Nephron (organoid): ENCODE measurements at regions not wholly inside any gene's neighbourhood (a gene's known extent, or its start where the extent isn't known, plus 50 kb on each side); places are given as distances from the start of the nearest gene placed in this dataset.
"Not testable (repeated sequence)": the region's sequence is repeated elsewhere in the genome, so short reads cannot be mapped to it uniquely, and the experiment has no call there.

ENCODE experiments used
- H3K27ac Mint-ChIP-seq, 3 experiments: 2 replicates each; pipeline ENCODE4 v1.8.0; 2020; ENCODE audit warnings: mixed read lengths in 3 of 3, mild to moderate bottlenecking in 2 of 3, moderate library complexity in 1 of 3
- H3K27me3 Mint-ChIP-seq: 2 replicates; pipeline ENCODE4 v1.8.0; 2021; ENCODE audit warnings: low read depth, mild to moderate bottlenecking, moderate library complexity, mixed read lengths
- H3K36me3 Mint-ChIP-seq: 2 replicates; pipeline ENCODE4 v1.8.0; 2020; ENCODE audit warnings: low read depth, mixed read lengths
- H3K4me1 Mint-ChIP-seq: 2 replicates; pipeline ENCODE4 v1.8.0; 2020; ENCODE audit warnings: mixed read lengths
- H3K4me3 Mint-ChIP-seq, 3 experiments: 2 replicates each; pipeline ENCODE4 v1.8.0; 2020; ENCODE audit warnings: mild to moderate bottlenecking in 3 of 3, mixed read lengths in 3 of 3, moderate library complexity in 2 of 3
- H3K9me3 Mint-ChIP-seq: 2 replicates; pipeline ENCODE4 v1.8.0; 2020; ENCODE audit warnings: mixed read lengths
- CTCF ChIP-seq, 3 experiments: fragments of 200-600 bp; sonication (generic); IDR thresholded peaks; one replicate each; pipeline ENCODE4 v1.5.0; 2021; ENCODE audit warnings: antibody characterized with exemption in 3 of 3; ENCODE audit not compliant: unreplicated experiment in 3 of 3

- H3K9me3 Mint-ChIP-seq, H3K27ac Mint-ChIP-seq, H3K36me3 Mint-ChIP-seq, H3K27me3 Mint-ChIP-seq, H3K4me1 Mint-ChIP-seq, H3K4me3 Mint-ChIP-seq: not testable (repeated sequence)
Observed at GRCh38 chr1:221965891-221966290, 224.0 kb upstream of the DUSP10 start.

GRCh38 chr1:221965252-221965651, 223.4 kb upstream of the DUSP10 start:
- Mint-ChIP-seq H3K4me3 (no peak overlapping the region), H3K27me3 (no peaks in the 10 kb centered on the region), H3K27ac (no peak overlapping the region), H3K36me3 (no peaks in the 10 kb centered on the region), H3K4me1 (no peaks in the 10 kb centered on the region), H3K9me3 (no peaks in the 10 kb centered on the region)
- TF ChIP-seq CTCF (IDR thresholded peaks at IDR 0.05; ENCODE audit: unreplicated experiment in 3 of 3), result no peak

- H3K27me3 Mint-ChIP-seq, result no peaks in the 10 kb centered on the region
- no peaks in the 10 kb centered on the region for H3K36me3 Mint-ChIP-seq
- no peak for TF ChIP-seq CTCF (IDR thresholded peaks at IDR 0.05; ENCODE audit: unreplicated experiment in 3 of 3)
- H3K4me3 Mint-ChIP-seq, result no peak overlapping the region
- no peaks in the 10 kb centered on the region for H3K9me3 Mint-ChIP-seq
- H3K4me1 Mint-ChIP-seq, result no peaks in the 10 kb centered on the region
- H3K27ac Mint-ChIP-seq, result no peak overlapping the region
Observed at GRCh38 chr1:221963742-221964141, 221.9 kb upstream of the DUSP10 start.

- peaks cover 3% of the 10 kb centered on the region for H3K9me3 Mint-ChIP-seq
- H3K4me1 Mint-ChIP-seq, result no peaks in the 10 kb centered on the region
- no peak overlapping the region for H3K27ac Mint-ChIP-seq
- no peak overlapping the region for H3K4me3 Mint-ChIP-seq
- H3K27me3 Mint-ChIP-seq, result no peaks in the 10 kb centered on the region
- no peak for TF ChIP-seq CTCF (IDR thresholded peaks at IDR 0.05; ENCODE audit: unreplicated experiment in 3 of 3)
- H3K36me3 Mint-ChIP-seq, result no peaks in the 10 kb centered on the region
Observed at GRCh38 chr1:221962385-221962784, 220.5 kb upstream of the DUSP10 start.

GRCh38 chr1:221961532-221962292, 219.8 kb upstream of the DUSP10 start:
- no peaks in the 10 kb centered on the region for H3K4me1 Mint-ChIP-seq
- TF ChIP-seq CTCF (IDR thresholded peaks at IDR 0.05; ENCODE audit: unreplicated experiment in 3 of 3), result no peak
- peaks cover 6% of the 10 kb centered on the region for H3K9me3 Mint-ChIP-seq
- H3K36me3 Mint-ChIP-seq, result no peaks in the 10 kb centered on the region
- no peaks in the 10 kb centered on the region for H3K27me3 Mint-ChIP-seq
- H3K4me3 Mint-ChIP-seq, result no peak overlapping the region
- no peak overlapping the region for H3K27ac Mint-ChIP-seq

GRCh38 chr1:221958161-221958562, 216.3 kb upstream of the DUSP10 start:
- H3K9me3 Mint-ChIP-seq, result peaks cover 16% of the 10 kb centered on the region
- H3K27ac Mint-ChIP-seq, H3K4me1 Mint-ChIP-seq, H3K4me3 Mint-ChIP-seq, H3K36me3 Mint-ChIP-seq, H3K27me3 Mint-ChIP-seq: not testable (repeated sequence)

GRCh38 chr1:221957350-221957749, 215.5 kb upstream of the DUSP10 start:
- not testable (repeated sequence) for H3K4me3 Mint-ChIP-seq, H3K27me3 Mint-ChIP-seq, H3K36me3 Mint-ChIP-seq, H3K4me1 Mint-ChIP-seq, H3K27ac Mint-ChIP-seq
- H3K9me3 Mint-ChIP-seq, result peaks cover 18% of the 10 kb centered on the region
